Natural killer cell treated with Interleukin-12 subunit alpha and Interleukin-12 subunit beta and Interleukin-15 and Interleukin-18, amount 100 ng/mL, for 72 hours (primary cell): ENCODE measurements at regions not wholly inside any gene's neighbourhood (a gene's known extent, or its start where the extent isn't known, plus 50 kb on each side); places are given as distances from the start of the nearest gene placed in this dataset.

Source experiments
- ATAC-seq, 2 donors: fragments of 150-1000 bp; cut with Tn5 transposase in 1 of 2; sonication (Bioruptor Pico), chemical (Tn5 transposase) in 1 of 2; 2 replicates each; pipeline ENCODE4 v1.10.0; 2021
- DNase-seq: peaks from one replicate; pipeline ENCODE4 v3.0.0; 2022; ENCODE audit warnings: low spot score
- H3K27ac Mint-ChIP-seq, 2 donors: 1 replicate in 1 of 2; 2 replicates in 1 of 2; pipeline ENCODE4 v1.8.0; 2022; ENCODE audit warnings: mixed read lengths in 2 of 2, mild to moderate bottlenecking in 1 of 2, moderate library complexity in 1 of 2
- H3K27me3 Mint-ChIP-seq, 2 donors: 1 replicate in 1 of 2; 2 replicates in 1 of 2; pipeline ENCODE4 v1.8.0; 2022; ENCODE audit warnings: mixed read lengths in 2 of 2
- H3K36me3 Mint-ChIP-seq: one replicate; pipeline ENCODE4 v1.8.0; 2022; ENCODE audit warnings: mixed read lengths
- H3K4me1 Mint-ChIP-seq, 2 donors: 1 replicate in 1 of 2; 2 replicates in 1 of 2; pipeline ENCODE4 v1.8.0; 2022; ENCODE audit warnings: low read depth in 2 of 2, mixed read lengths in 2 of 2, mild to moderate bottlenecking in 1 of 2
- H3K4me3 Mint-ChIP-seq: one replicate; pipeline ENCODE4 v1.8.0; 2022; ENCODE audit warnings: mixed read lengths
- H3K9me3 Mint-ChIP-seq: 2 replicates; pipeline ENCODE4 v1.8.0; 2022; ENCODE audit warnings: mixed read lengths

GRCh38 chr18:51852681-51853080 is 487.3 kb upstream of the DCC start:
- H3K36me3 Mint-ChIP-seq, result no peaks in the 10 kb centered on the region
- ATAC-seq (no peak), DNase-seq (no peak)
- H3K27me3 Mint-ChIP-seq, result no peaks in the 10 kb centered on the region
- peaks cover 11% of the 10 kb centered on the region for H3K9me3 Mint-ChIP-seq
- no peak overlapping the region for H3K4me3 Mint-ChIP-seq
- H3K4me1 Mint-ChIP-seq, result no peaks in the 10 kb centered on the region
- no peak overlapping the region for H3K27ac Mint-ChIP-seq

- no peak overlapping the region for H3K4me3 Mint-ChIP-seq
- peaks cover under 1% of the 10 kb centered on the region for H3K9me3 Mint-ChIP-seq
- no peaks in the 10 kb centered on the region for H3K36me3 Mint-ChIP-seq
- H3K27me3 Mint-ChIP-seq, result no peaks in the 10 kb centered on the region
- ATAC-seq (no peak), DNase-seq (no peak)
- H3K27ac Mint-ChIP-seq, result no peak overlapping the region
- H3K4me1 Mint-ChIP-seq, result no peaks in the 10 kb centered on the region
These were observed 482.0 kb upstream of the DCC start for GRCh38 chr18:51857989-51858388.

- Mint-ChIP-seq H3K9me3 (peaks cover 9% of the 10 kb centered on the region), H3K4me3 (no peak overlapping the region), H3K27ac (no peak overlapping the region), H3K36me3 (no peaks in the 10 kb centered on the region), H3K4me1 (no peaks in the 10 kb centered on the region), H3K27me3 (no peaks in the 10 kb centered on the region)
- DNase-seq (no peak), ATAC-seq (no peak)
These were observed 479.0 kb upstream of the DCC start for GRCh38 chr18:51861046-51861445.

- ATAC-seq (no peak), DNase-seq (no peak)
- Mint-ChIP-seq H3K27ac (no peak overlapping the region), H3K9me3 (peaks cover 9% of the 10 kb centered on the region), H3K36me3 (no peaks in the 10 kb centered on the region), H3K27me3 (no peaks in the 10 kb centered on the region), H3K4me1 (no peaks in the 10 kb centered on the region), H3K4me3 (no peak overlapping the region)
These were observed 477.8 kb upstream of the DCC start for GRCh38 chr18:51862051-51862715.

GRCh38 chr18:51864219-51864965 is 475.6 kb upstream of the DCC start:
- ATAC-seq (no peak), DNase-seq (no peak)
- H3K4me1 Mint-ChIP-seq, result no peaks in the 10 kb centered on the region
- H3K36me3 Mint-ChIP-seq, result no peaks in the 10 kb centered on the region
- no peak overlapping the region for H3K27ac Mint-ChIP-seq
- no peaks in the 10 kb centered on the region for H3K27me3 Mint-ChIP-seq
- peaks cover 9% of the 10 kb centered on the region for H3K9me3 Mint-ChIP-seq
- no peak overlapping the region for H3K4me3 Mint-ChIP-seq

- H3K27me3 Mint-ChIP-seq, result no peaks in the 10 kb centered on the region
- no peaks in the 10 kb centered on the region for H3K4me1 Mint-ChIP-seq
- ATAC-seq (no peak), DNase-seq (no peak)
- H3K9me3 Mint-ChIP-seq, result peaks cover 12% of the 10 kb centered on the region
- no peak overlapping the region for H3K27ac Mint-ChIP-seq
- H3K36me3 Mint-ChIP-seq, result no peaks in the 10 kb centered on the region
- no peak overlapping the region for H3K4me3 Mint-ChIP-seq
These were observed 474.5 kb upstream of the DCC start for GRCh38 chr18:51865538-51865937.

- Mint-ChIP-seq H3K4me3 (no peak overlapping the region), H3K9me3 (peaks cover 24% of the 10 kb centered on the region), H3K4me1 (no peaks in the 10 kb centered on the region), H3K36me3 (no peaks in the 10 kb centered on the region), H3K27ac (no peak overlapping the region), H3K27me3 (no peaks in the 10 kb centered on the region)
- DNase-seq (no peak), ATAC-seq (no peak)
These were observed 472.2 kb upstream of the DCC start for GRCh38 chr18:51867767-51868166.

GRCh38 chr18:51878724-51879123 is 461.3 kb upstream of the DCC start:
- H3K4me3 Mint-ChIP-seq, result no peak overlapping the region
- no peaks in the 10 kb centered on the region for H3K4me1 Mint-ChIP-seq
- no peaks in the 10 kb centered on the region for H3K27me3 Mint-ChIP-seq
- no peak overlapping the region for H3K27ac Mint-ChIP-seq
- DNase-seq (no peak), ATAC-seq (no peak)
- no peaks in the 10 kb centered on the region for H3K36me3 Mint-ChIP-seq
- peaks cover 12% of the 10 kb centered on the region for H3K9me3 Mint-ChIP-seq

- Mint-ChIP-seq H3K4me3 (no peak overlapping the region), H3K4me1 (no peaks in the 10 kb centered on the region), H3K36me3 (no peaks in the 10 kb centered on the region), H3K27ac (no peak overlapping the region), H3K27me3 (no peaks in the 10 kb centered on the region), H3K9me3 (peaks cover 12% of the 10 kb centered on the region)
- no peak for ATAC-seq
- no peak for DNase-seq
These were observed 460.7 kb upstream of the DCC start for GRCh38 chr18:51879329-51879728.

- Mint-ChIP-seq H3K4me3 (no peak overlapping the region), H3K4me1 (no peaks in the 10 kb centered on the region), H3K27me3 (no peaks in the 10 kb centered on the region), H3K9me3 (peaks cover 3% of the 10 kb centered on the region), H3K27ac (no peak overlapping the region), H3K36me3 (no peaks in the 10 kb centered on the region)
- DNase-seq, result no peak
- ATAC-seq, result no peak
These were observed 458.6 kb upstream of the DCC start for GRCh38 chr18:51881394-51881793.

GRCh38 chr18:51884039-51884438 is 456.0 kb upstream of the DCC start:
- no peak overlapping the region for H3K27ac Mint-ChIP-seq
- H3K36me3 Mint-ChIP-seq, result no peaks in the 10 kb centered on the region
- no peaks in the 10 kb centered on the region for H3K4me1 Mint-ChIP-seq
- ATAC-seq, result no peak
- H3K4me3 Mint-ChIP-seq, result no peak overlapping the region
- H3K9me3 Mint-ChIP-seq, result no peaks in the 10 kb centered on the region
- DNase-seq, result no peak
- H3K27me3 Mint-ChIP-seq, result no peaks in the 10 kb centered on the region

- no peaks in the 10 kb centered on the region for H3K36me3 Mint-ChIP-seq
- ATAC-seq (no peak), DNase-seq (no peak)
- no peaks in the 10 kb centered on the region for H3K4me1 Mint-ChIP-seq
- peaks cover 10% of the 10 kb centered on the region for H3K9me3 Mint-ChIP-seq
- peaks cover 0 to 6% of the 10 kb centered on the region in 2 donors for H3K27me3 Mint-ChIP-seq
- H3K27ac Mint-ChIP-seq, result no peak overlapping the region
- H3K4me3 Mint-ChIP-seq, result no peak overlapping the region
These were observed 449.2 kb upstream of the DCC start for GRCh38 chr18:51890762-51891161.

- Mint-ChIP-seq H3K4me1 (no peaks in the 10 kb centered on the region), H3K27ac (no peak overlapping the region), H3K36me3 (no peaks in the 10 kb centered on the region), H3K27me3 (peaks cover 0 to 6% of the 10 kb centered on the region in 2 donors), H3K9me3 (peaks cover 10% of the 10 kb centered on the region), H3K4me3 (no peak overlapping the region)
- DNase-seq (no peak), ATAC-seq (no peak)
These were observed 448.1 kb upstream of the DCC start for GRCh38 chr18:51891876-51892275.

- ATAC-seq (no peak), DNase-seq (no peak)
- H3K4me3 Mint-ChIP-seq, result no peak overlapping the region
- H3K27ac Mint-ChIP-seq, result no peak overlapping the region
- no peaks in the 10 kb centered on the region for H3K4me1 Mint-ChIP-seq
- H3K36me3 Mint-ChIP-seq, result no peaks in the 10 kb centered on the region
- H3K27me3 Mint-ChIP-seq, result peaks cover 0 to 6% of the 10 kb centered on the region in 2 donors
- peaks cover 10% of the 10 kb centered on the region for H3K9me3 Mint-ChIP-seq
These were observed 442.1 kb upstream of the DCC start for GRCh38 chr18:51897884-51898283.
